ENCODE measurements at regions not wholly inside any gene's neighbourhood (a gene's known extent, or its start where the extent isn't known, plus 50 kb on each side); places are given as distances from the start of the nearest gene placed in this dataset.

- ChIA-PET POLR2A (no interaction called here), CTCF (no interaction called here)
- TF ChIP-seq POLR2AphosphoS5 (IDR thresholded peaks at IDR 0.05; ENCODE audit: low read depth, low read length), result no peak
- no peak for TF ChIP-seq SIN3A (IDR thresholded peaks at IDR 0.05; ENCODE audit: borderline replicate concordance, insufficient read depth, low read depth, low read length)
Measured at GRCh38 chr9:135355521-135356011, 124.0 kb upstream of the PPP1R26 start.

GRCh38 chr9:135356021-135356420 lies 123.6 kb upstream of the PPP1R26 start:
- in situ Hi-C loops (cut with HindIII; ENCODE audit: low pct_unique_long_range_greater_than_20kb, low sequenced_read_pairs), result no loop called here
- H3K4me1 ChIP-seq (ENCODE audit: control insufficient read depth, insufficient read depth, low read length), result no peaks in the 10 kb centered on the region

More at GRCh38 chr9:135355521-135356011, 124.0 kb upstream of the PPP1R26 start:
- no peak overlapping the region for H3K27ac ChIP-seq (ENCODE audit: low read length)
- no peak for DNase-seq (ENCODE audit: low read depth, low spot score)
- no TSS peak for BruUV-seq (replicated peaks)
- H3K4me1 ChIP-seq (ENCODE audit: control insufficient read depth, insufficient read depth, low read length), result no peaks in the 10 kb centered on the region
- H3K27me3 ChIP-seq (ENCODE audit: control insufficient read depth, insufficient read depth, low read length), result no peaks in the 10 kb centered on the region
- ATAC-seq, result no peak
- no peaks in the 10 kb centered on the region for H3K9me3 ChIP-seq (ENCODE audit: control insufficient read depth, insufficient read depth, low read depth, low read length)
- no peak overlapping the region for H3K4me3 ChIP-seq (ENCODE audit: low read depth in 2 of 2, low read length in 2 of 2)
- intact Hi-C loops (cut with micrococcal nuclease; ENCODE audit: unreplicated experiment) (no loop called here), in situ Hi-C loops (cut with HindIII; ENCODE audit: low pct_unique_long_range_greater_than_20kb, low sequenced_read_pairs) (no loop called here)
- H3K36me3 ChIP-seq (ENCODE audit: control insufficient read depth, insufficient read depth, low read length), result no peaks in the 10 kb centered on the region

More at GRCh38 chr9:135356021-135356420, 123.6 kb upstream of the PPP1R26 start:
- H3K36me3 ChIP-seq (ENCODE audit: control insufficient read depth, insufficient read depth, low read length), result no peaks in the 10 kb centered on the region
- BruUV-seq (replicated peaks), result no TSS peak
- DNase-seq (ENCODE audit: low read depth, low spot score) (no peak), ATAC-seq (no peak)
- TF ChIP-seq TCF7L2 (IDR thresholded peaks at IDR 0.05; ENCODE audit: low read depth, low read length), result no peak
- no peak for TF ChIP-seq POLR2AphosphoS5 (IDR thresholded peaks at IDR 0.05; ENCODE audit: low read depth, low read length)
- TF ChIP-seq SIN3A (IDR thresholded peaks at IDR 0.05; ENCODE audit: borderline replicate concordance, insufficient read depth, low read depth, low read length), result no peak
- TF ChIP-seq CTCF (IDR thresholded peaks at IDR 0.05), result no peak
- TF ChIP-seq REST (IDR thresholded peaks at IDR 0.05; ENCODE audit: insufficient read depth in 1 of 2, low read depth in 2 of 2, low read length in 1 of 2), result no peak
- H3K4me3 ChIP-seq (ENCODE audit: low read depth in 2 of 2, low read length in 2 of 2), result no peak overlapping the region
- H3K27ac ChIP-seq (ENCODE audit: low read length), result no peak overlapping the region
- intact Hi-C loops (cut with micrococcal nuclease; ENCODE audit: unreplicated experiment), result no loop called here
- POLR2A ChIA-PET, result no interaction called here
- no peaks in the 10 kb centered on the region for H3K27me3 ChIP-seq (ENCODE audit: control insufficient read depth, insufficient read depth, low read length)
- H3K9me3 ChIP-seq (ENCODE audit: control insufficient read depth, insufficient read depth, low read depth, low read length), result no peaks in the 10 kb centered on the region
- CTCF ChIA-PET, result no interaction called here
